B cell (primary cell): ENCODE measurements at regions not wholly inside any gene's neighbourhood (a gene's known extent, or its start where the extent isn't known, plus 50 kb on each side); places are given as distances from the start of the nearest gene placed in this dataset.

Experiments used
- ATAC-seq: fragments of 200-7000 bp; cut with Tn5 transposase; one replicate; pipeline ENCODE4 v1.10.0; 2021; ENCODE audit warnings: low read depth, mild to moderate bottlenecking, moderate number of reproducible peaks, moderate library complexity
- CTCF ChIA-PET: fragments of 350-600 bp; sonication (Branson Sonifier 250); formaldehyde crosslinking; loops from one replicate; lab custom pipeline; 2021; ENCODE audit warnings: antibody characterized with exemption, inconsistent platforms; lab: Charles Lee
- POLR2A ChIA-PET: fragments of 350-600 bp; sonication (Branson Sonifier 250); formaldehyde crosslinking; loops from one replicate; lab custom pipeline; 2021; ENCODE audit warnings: antibody characterized with exemption; lab: Charles Lee
- DNase-seq: peaks from one replicate; pipeline ENCODE4 v3.0.0; 2013
- H2AFZ ChIP-seq: 2 replicates; pipeline ENCODE4 v1.6.1; 2012; ENCODE audit warnings: mild to moderate bottlenecking, low read depth, low read length; ENCODE audit not compliant: insufficient read depth, poor library complexity, severe bottlenecking
- H3K27ac ChIP-seq, 2 donors: 1 replicate in 1 of 2; 2 replicates in 1 of 2; pipeline ENCODE4 v1.5.1; 2012 to 2013; ENCODE audit warnings: low read length in 2 of 2, mild to moderate bottlenecking in 2 of 2, moderate library complexity in 1 of 2
- H3K27me3 ChIP-seq, 4 experiments: fragments of 200-600 bp in 1 of 4; sonication (generic) in 1 of 4; replicated peaks in 1 of 4; 1 replicate in 2 of 4; 2 replicates in 2 of 4; pipeline versions ENCODE4 v1.6.1 to v1.7.0; 2013 to 2016; ENCODE audit warnings: low read length in 3 of 4, mild to moderate bottlenecking in 2 of 4, mixed read lengths in 1 of 4, moderate library complexity in 1 of 4; ENCODE audit not compliant: insufficient read depth in 4 of 4, control insufficient read depth in 3 of 4; ENCODE audit errors: control extremely low read depth in 1 of 4
- H3K36me3 ChIP-seq, 2 experiments: replicated peaks in 1 of 2; 1 replicate in 1 of 2; 2 replicates in 1 of 2; pipeline versions ENCODE4 v1.6.1 to v1.7.1; 2013; ENCODE audit warnings: low read length in 1 of 2; ENCODE audit not compliant: insufficient read depth in 2 of 2, control insufficient read depth in 1 of 2; ENCODE audit errors: control extremely low read depth in 1 of 2, extremely low read depth in 1 of 2
- H3K4me1 ChIP-seq, 2 donors: fragments of 200-600 bp in 1 of 2; sonication (generic) in 1 of 2; 1 replicate in 1 of 2; 2 replicates in 1 of 2; pipeline versions ENCODE4 v1.5.1 to v1.6.1; 2013 to 2017; ENCODE audit warnings: low read length in 2 of 2; ENCODE audit not compliant: control insufficient read depth in 2 of 2, insufficient read depth in 2 of 2
- H3K4me2 ChIP-seq: replicated peaks from 2 replicates; pipeline ENCODE3; 2012; ENCODE audit warnings: mild to moderate bottlenecking, low read depth, low read length; ENCODE audit not compliant: poor library complexity, severe bottlenecking
- H3K4me3 ChIP-seq, 5 experiments: fragments of 200-600 bp in 1 of 5; sonication (generic) in 1 of 5; 1 replicate in 3 of 5; 2 replicates in 2 of 5; pipeline versions ENCODE4 v1.5.1 to v1.7.0; 2011 to 2016; ENCODE audit warnings: low read length in 4 of 5, mild to moderate bottlenecking in 4 of 5, low read depth in 2 of 5, control low read depth in 1 of 5, moderate library complexity in 1 of 5; ENCODE audit not compliant: insufficient read depth in 1 of 5; ENCODE audit errors: control extremely low read depth in 1 of 5, extremely low read depth in 1 of 5
- H3K79me2 ChIP-seq: fragments of 200-600 bp; sonication (generic); one replicate; pipeline ENCODE4 v1.6.0; 2016; ENCODE audit warnings: low read length; ENCODE audit not compliant: control insufficient read depth, insufficient read depth
- H3K9ac ChIP-seq: fragments of 200-600 bp; sonication (generic); 2 replicates; pipeline ENCODE4 v1.6.1; 2017; ENCODE audit warnings: mild to moderate bottlenecking, low read length, moderate library complexity
- H3K9me3 ChIP-seq, 3 donors: one replicate each; pipeline versions ENCODE4 v1.6.1 to v1.7.1; 2013; ENCODE audit warnings: low read length in 2 of 3; ENCODE audit not compliant: control insufficient read depth in 2 of 3, insufficient read depth in 1 of 3; ENCODE audit errors: control extremely low read depth in 1 of 3
- H4K20me1 ChIP-seq: 2 replicates; pipeline ENCODE4 v1.6.0; 2012; ENCODE audit warnings: mild to moderate bottlenecking, low read length; ENCODE audit not compliant: insufficient read depth, control insufficient read depth, poor library complexity, severe bottlenecking
- H3K27ac Mint-ChIP-seq: one replicate; pipeline ENCODE4 v1.8.0; 2021; ENCODE audit warnings: mixed read lengths
- H3K27me3 Mint-ChIP-seq: one replicate; pipeline ENCODE4 v1.8.0; 2021; ENCODE audit warnings: mixed read lengths
- H3K4me1 Mint-ChIP-seq: one replicate; pipeline ENCODE4 v1.8.0; 2021; ENCODE audit warnings: mixed read lengths
- H3K4me3 Mint-ChIP-seq: one replicate; pipeline ENCODE4 v1.8.0; 2021; ENCODE audit warnings: mixed read lengths
- H3K9me3 Mint-ChIP-seq: one replicate; pipeline ENCODE4 v1.8.0; 2022; ENCODE audit warnings: mixed read lengths; ENCODE audit not compliant: insufficient read depth
- CTCF ChIP-seq: fragments of 200-600 bp; IDR thresholded peaks from one replicate; pipeline ENCODE4 v1.8.0; 2022; ENCODE audit warnings: antibody characterized with exemption, mild to moderate bottlenecking
- EZH2 ChIP-seq: IDR thresholded peaks from 2 replicates; pipeline ENCODE4 v1.6.1; 2012; ENCODE audit warnings: borderline replicate concordance, low read depth, mild to moderate bottlenecking, moderate library complexity, low read length; ENCODE audit not compliant: insufficient read depth, poor library complexity, severe bottlenecking
- WGBS: methylation state at CpG from one replicate; pipeline ENCODE4 v1.1.5; 2013; ENCODE audit warnings: missing lambda C conversion rate; ENCODE audit not compliant: insufficient coverage; 5-methylcytosine and 5-hydroxymethylcytosine counted together
- intact Hi-C: fragments of 100-400 bp; cut with micrococcal nuclease; formaldehyde crosslinking; loops from one replicate; pipeline ENCODE4 v1.10.0; 2022

GRCh38 chr10:128365156-128365725, 239.0 kb upstream of the MKI67 start:
- Histone ChIP-seq H3K4me2 (no peak overlapping the region), H3K36me3 (no peaks in the 10 kb centered on the region), H3K4me3 (no peak overlapping the region), H3K27ac (no peak overlapping the region), H3K9ac (no peak overlapping the region), H4K20me1 (no peaks in the 10 kb centered on the region), H3K79me2 (no peaks in the 10 kb centered on the region), H3K4me1 (no peaks in the 10 kb centered on the region), H2AFZ (no peak overlapping the region), H3K9me3 (peaks cover 0 to 14% (median 0%) of the 10 kb centered on the region in 3 donors), H3K27me3 (no peaks in the 10 kb centered on the region)
- H3K9me3 Mint-ChIP-seq, result peaks cover 4% of the 10 kb centered on the region
- no peak overlapping the region for H3K4me3 Mint-ChIP-seq
- DNase-seq, result no peak
- H3K27me3 Mint-ChIP-seq, result no peaks in the 10 kb centered on the region
- TF ChIP-seq CTCF (no peak), EZH2 (no peak)
- intact Hi-C loops, result no loop called here
- H3K27ac Mint-ChIP-seq, result no peak overlapping the region
- CTCF ChIA-PET, result no interaction called here
- ATAC-seq, result no peak
- WGBS, result 94% methylated on average over 7 of the region's 17 CpGs
- POLR2A ChIA-PET, result no interaction called here
- no peaks in the 10 kb centered on the region for H3K4me1 Mint-ChIP-seq

- Mint-ChIP-seq H3K4me3 (no peak overlapping the region), H3K9me3 (peaks cover 4% of the 10 kb centered on the region), H3K27me3 (no peaks in the 10 kb centered on the region), H3K27ac (no peak overlapping the region), H3K4me1 (no peaks in the 10 kb centered on the region)
- ATAC-seq, result no peak
- no peak overlapping the region for H2AFZ ChIP-seq
- no peak overlapping the region for H3K27ac ChIP-seq
- H4K20me1 ChIP-seq, result no peaks in the 10 kb centered on the region
- intact Hi-C loops, result no loop called here
- DNase-seq, result no peak
- no peaks in the 10 kb centered on the region for H3K27me3 ChIP-seq
- H3K4me2 ChIP-seq, result no peak overlapping the region
- H3K4me3 ChIP-seq, result no peak overlapping the region
- ChIA-PET CTCF (no interaction called here), POLR2A (no interaction called here)
- no peaks in the 10 kb centered on the region for H3K4me1 ChIP-seq
- 78% methylated on average over 1 of the region's 3 CpGs for WGBS
- no peaks in the 10 kb centered on the region for H3K36me3 ChIP-seq
- TF ChIP-seq CTCF, result no peak
- TF ChIP-seq EZH2, result no peak
- no peak overlapping the region for H3K9ac ChIP-seq
- H3K9me3 ChIP-seq, result peaks cover 0 to 8% (median 0%) of the 10 kb centered on the region in 3 donors
- no peaks in the 10 kb centered on the region for H3K79me2 ChIP-seq
These were observed 241.6 kb upstream of the MKI67 start for GRCh38 chr10:128367807-128368206.
